ENCODE measurements at regions not wholly inside any gene's neighbourhood (a gene's known extent, or its start where the extent isn't known, plus 50 kb on each side); places are given as distances from the start of the nearest gene placed in this dataset.

DNA sequence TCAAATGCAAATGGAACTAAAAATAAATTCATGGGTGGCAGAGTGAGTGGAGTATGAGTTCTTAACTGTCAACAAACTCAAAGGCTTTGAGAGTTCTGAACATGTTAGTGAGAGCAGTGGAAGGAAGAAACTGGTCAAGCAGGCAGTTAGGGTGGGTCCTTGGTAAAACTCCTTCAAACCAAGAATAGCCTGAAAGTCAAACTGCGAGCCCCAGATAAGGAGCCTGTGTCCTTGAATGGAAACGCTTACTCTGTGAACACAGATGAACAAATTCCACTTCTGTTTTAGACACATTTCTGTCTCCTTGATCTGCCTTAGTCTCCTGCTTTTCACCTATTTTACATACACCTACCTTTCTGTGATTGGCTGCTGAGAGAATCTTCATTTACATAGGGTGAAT is 129.4 kb upstream of the PCDH18 start:
- TF ChIP-seq CTCF (IDR thresholded peaks at IDR 0.05; ENCODE audit: poor library complexity, severe bottlenecking), result no peak
- TF ChIP-seq EZH2 (IDR thresholded peaks at IDR 0.05; ENCODE audit: borderline replicate concordance, insufficient read depth, low read length, poor library complexity, severe bottlenecking), result no peak
- no peak for TF ChIP-seq POLR2AphosphoS5 (IDR thresholded peaks at IDR 0.05)
- TF ChIP-seq RAD21 (conservative IDR thresholded peaks at IDR 0.05), result no peak
- no peak for TF ChIP-seq EP300 (conservative IDR thresholded peaks at IDR 0.05; ENCODE audit: poor library complexity, severe bottlenecking)
- TF ChIP-seq MXI1 (conservative IDR thresholded peaks at IDR 0.05; ENCODE audit: poor library complexity, severe bottlenecking), result no peak
- TF ChIP-seq REST (IDR thresholded peaks at IDR 0.05; ENCODE audit: borderline replicate concordance), result no peak
